K562 (cell line): ENCODE measurements at regions not wholly inside any gene's neighbourhood (a gene's known extent, or its start where the extent isn't known, plus 50 kb on each side); places are given as distances from the start of the nearest gene placed in this dataset.

Experiments
- ATAC-seq: fragments of 200-7000 bp; cut with Tn5 transposase; 3 replicates; pipeline ENCODE4 v1.9.1; 2020; ENCODE audit warnings: moderate library complexity
- BruUV-seq: library from RNA; stranded (reverse); fragments of 400-500 nt; replicated peaks from 2 replicates; lab custom pipeline; 2021; lab: Mats Ljungman, UMichigan
- CTCF ChIA-PET: fragments of 300-600 bp; formaldehyde crosslinking; extraction: SDS; loops from one replicate; lab custom pipeline; 2021; ENCODE audit warnings: low intra/inter-chr PET ratio; lab: Yijun Ruan, JAX
- POLR2A ChIA-PET: fragments of 300-600, 350-650 bp; sonication (Branson Sonifier 250); formaldehyde crosslinking; extraction: SDS; loops from one replicate; lab custom pipeline; 2021; ENCODE audit warnings: antibody characterized with exemption, inconsistent platforms; lab: Yijun Ruan, JAX
- DNase-seq, 4 experiments: peaks; one replicate each; pipeline versions ENCODE4 v3.0.0 to v3.0.0-alpha.2; 2011 to 2018; ENCODE audit warnings: low spot score in 3 of 4, mixed read lengths in 3 of 4; ENCODE audit errors: extremely low read depth in 1 of 4
- FAIRE-seq: peaks from 2 replicates; lab custom pipeline; 2011; peaks lifted over from hg19 to GRCh38; lab: Jason Lieb, UNC
- H2AFZ ChIP-seq: 2 replicates; pipeline ENCODE4 v1.6.0; 2011; ENCODE audit warnings: low read depth, low read length, control low read depth, inconsistent platforms
- H3K27ac ChIP-seq: fragments of 200-600 bp; 3 replicates; pipeline ENCODE4 v1.8.0; 2011; ENCODE audit warnings: low read depth, mild to moderate bottlenecking, control low read depth, inconsistent platforms, low read length, moderate library complexity, mixed read lengths; ENCODE audit errors: extremely low read depth
- H3K27me3 ChIP-seq, 2 experiments: fragments of 300-600 bp in 1 of 2; 2 replicates in 1 of 2; 3 replicates in 1 of 2; pipeline versions ENCODE4 v1.6.0 to v1.8.0; 2011; ENCODE audit warnings: inconsistent platforms in 2 of 2, low read length in 2 of 2, mild to moderate bottlenecking in 1 of 2, mixed read lengths in 1 of 2, moderate library complexity in 1 of 2; ENCODE audit not compliant: control insufficient read depth in 2 of 2, insufficient read depth in 2 of 2
- H3K36me3 ChIP-seq: fragments of 300-600 bp; 3 replicates; pipeline ENCODE4 v1.8.0; 2011; ENCODE audit warnings: mild to moderate bottlenecking, low read length, inconsistent platforms; ENCODE audit not compliant: control insufficient read depth, insufficient read depth
- H3K4me1 ChIP-seq, 2 experiments: fragments of 200-600 bp in 1 of 2; replicated peaks in 1 of 2; 2 replicates in 1 of 2; 3 replicates in 1 of 2; pipeline versions ENCODE4 v1.5.1 to v1.8.0; 2011; ENCODE audit warnings: inconsistent platforms in 2 of 2, low read length in 2 of 2, mild to moderate bottlenecking in 1 of 2, mixed read lengths in 1 of 2, moderate library complexity in 1 of 2; ENCODE audit not compliant: control insufficient read depth in 2 of 2, insufficient read depth in 2 of 2
- H3K4me2 ChIP-seq: 2 replicates; pipeline ENCODE4 v1.6.1; 2011; ENCODE audit warnings: low read length, control low read depth, inconsistent platforms, mixed read lengths; ENCODE audit not compliant: insufficient read depth
- H3K4me3 ChIP-seq: fragments of 200-600 bp; sonication (generic), shearing (Covaris generic); 2 replicates; pipeline ENCODE4 v1.5.1; 2016; ENCODE audit warnings: control low read depth, inconsistent platforms
- H3K79me2 ChIP-seq: fragments of 200-600 bp; 3 replicates; pipeline ENCODE4 v1.8.0; 2011; ENCODE audit warnings: low read length, inconsistent platforms; ENCODE audit not compliant: control insufficient read depth, insufficient read depth
- H3K9ac ChIP-seq, 2 experiments: 2 replicates each; pipeline versions ENCODE4 v1.6.0 to v1.6.1; 2011; ENCODE audit warnings: low read depth in 2 of 2, low read length in 2 of 2, control low read depth in 1 of 2, inconsistent platforms in 1 of 2, mild to moderate bottlenecking in 1 of 2, mixed read lengths in 1 of 2; ENCODE audit not compliant: insufficient read depth in 1 of 2
- H3K9me1 ChIP-seq: one replicate; pipeline ENCODE4 v1.6.0; 2011; ENCODE audit warnings: inconsistent platforms, mild to moderate bottlenecking, low read length, moderate library complexity; ENCODE audit not compliant: control insufficient read depth, insufficient read depth
- H3K9me3 ChIP-seq: replicated peaks from 2 replicates; pipeline ENCODE4 v1.5.1; 2011; ENCODE audit warnings: low read depth, low read length, inconsistent platforms; ENCODE audit not compliant: control insufficient read depth, insufficient read depth
- H4K20me1 ChIP-seq: replicated peaks from 2 replicates; pipeline ENCODE4 v1.6.1; 2011; ENCODE audit warnings: low read length, inconsistent platforms, mixed read lengths; ENCODE audit not compliant: control insufficient read depth, insufficient read depth
- ARNT ChIP-seq, 2 experiments: fragments of 450-650 bp; IDR thresholded peaks; 2 replicates each; pipeline ENCODE4 v1.6.1; 2016; ENCODE audit warnings: mild to moderate bottlenecking in 1 of 2
- ATF1 ChIP-seq, 2 experiments: fragments of 450-650 bp in 1 of 2; IDR thresholded peaks; 2 replicates each; pipeline ENCODE4 v1.6.1; 2016; ENCODE audit warnings: missing compliant biosample characterization in 1 of 2, missing genetic modification characterization in 1 of 2
- BRF1 ChIP-seq: IDR thresholded peaks from 3 replicates; pipeline ENCODE4 v1.6.1; 2011; ENCODE audit warnings: borderline replicate concordance, mild to moderate bottlenecking; ENCODE audit not compliant: insufficient read length; ENCODE audit errors: extremely low read depth
- CREBBP ChIP-seq: IDR thresholded peaks from one replicate; pipeline ENCODE4 v1.6.1; 2012; ENCODE audit warnings: low read depth, mild to moderate bottlenecking, control low read depth, inconsistent platforms, low read length
- EHMT2 ChIP-seq: fragments of 450-650 bp; IDR thresholded peaks from 2 replicates; pipeline ENCODE4 v1.6.1; 2018; ENCODE audit warnings: antibody characterized with exemption
- HNRNPH1 ChIP-seq: fragments of 200-400 bp; formaldehyde crosslinking; optimal IDR thresholded peaks from 2 replicates; pipeline ENCODE3; 2017; ENCODE audit warnings: low read depth, mild to moderate bottlenecking, low read length, moderate library complexity
- KLF10 ChIP-seq: fragments of 250-450 bp; sonication (Bioruptor Pico); IDR thresholded peaks from 2 replicates; pipeline ENCODE4 v1.6.1; 2021; ENCODE audit warnings: matching md5 sums
- MCM7 ChIP-seq, 2 experiments: fragments of 450-650 bp; IDR thresholded peaks; 2 replicates each; pipeline ENCODE4 v1.6.1; 2016 to 2018
- PHB ChIP-seq: fragments of 250-450 bp; sonication (Bioruptor Pico); IDR thresholded peaks from 2 replicates; pipeline ENCODE4 v1.5.0; 2021
- RUNX1 ChIP-seq: sonication (generic); IDR thresholded peaks from 2 replicates; pipeline ENCODE4 v1.6.1; 2016; ENCODE audit warnings: antibody characterized with exemption, low read depth
- SOX6 ChIP-seq: fragments of 450-650 bp; IDR thresholded peaks from 2 replicates; pipeline ENCODE4 v1.6.1; 2014; ENCODE audit warnings: mild to moderate bottlenecking
- ZNF143 ChIP-seq: sonication (generic); formaldehyde crosslinking; IDR thresholded peaks from 2 replicates; pipeline ENCODE4 v1.9.0; 2022; ENCODE audit warnings: mild to moderate bottlenecking, missing genetic modification reagents
- ZNF282 ChIP-seq: sonication (generic); formaldehyde crosslinking; IDR thresholded peaks from 2 replicates; pipeline ENCODE4 v1.8.1; 2023; ENCODE audit warnings: missing genetic modification reagents
- WGBS: fragments of 100-300 bp; shearing (Covaris generic); methylation state at CpG from one replicate; pipeline ENCODE4 v1.1.6; 2016; ENCODE audit warnings: low coverage, mixed read lengths; ENCODE audit not compliant: insufficient coverage; ENCODE audit errors: missing lambda C conversion rate; 5-methylcytosine and 5-hydroxymethylcytosine counted together
- in situ Hi-C: fragments of 300-500 bp; cut with MboI; formaldehyde crosslinking; loops from 4 replicates; pipeline ENCODE4 v1.15.0; 2018; ENCODE audit warnings: inconsistent platforms, mixed read lengths
- intact Hi-C: fragments of 100-400 bp; cut with micrococcal nuclease; formaldehyde crosslinking; loops from 2 replicates; pipeline ENCODE4 v1.14.2; 2022

- no peaks in the 10 kb centered on the region for H3K9me3 ChIP-seq
- no peaks in the 10 kb centered on the region for H3K36me3 ChIP-seq
- intact Hi-C loops, result loop anchor here (5.0 to 10.0 kb wide), 2 partner anchors 600 to 1413 kb away; no protein-coding TSS in a partner anchor
- DNase-seq, result no peak
- no peaks in the 10 kb centered on the region for H3K4me1 ChIP-seq
- no peaks in the 10 kb centered on the region for H3K9me1 ChIP-seq
- H3K79me2 ChIP-seq, result no peaks in the 10 kb centered on the region
- no TSS peak for BruUV-seq
- H3K9ac ChIP-seq, result no peak overlapping the region
- H4K20me1 ChIP-seq, result no peaks in the 10 kb centered on the region
- FAIRE-seq, result no peak
- H3K27ac ChIP-seq, result no peak overlapping the region
- H2AFZ ChIP-seq, result no peak overlapping the region
- H3K4me3 ChIP-seq, result no peak overlapping the region
- peaks cover 0 to 7% of the 10 kb centered on the region in 2 experiments; a peak in 2 of 5 replicates for H3K27me3 ChIP-seq
- ChIA-PET POLR2A (no interaction called here), CTCF (no interaction called here)
- 0% methylated on average over 5 of the region's 5 CpGs for WGBS
- no peak overlapping the region for H3K4me2 ChIP-seq
- ATAC-seq, result no peak
- TF ChIP-seq ZNF143 (CRISPR knock-in tag) (no peak), KLF10 (CRISPR knock-in tag) (no peak), RUNX1 (no peak), ZNF282 (CRISPR knock-in tag) (no peak), BRF1 (no peak), ARNT (IDR thresholded peaks at IDR 0.05) (no peak), EHMT2 (no peak), HNRNPH1 (no peak), ATF1 (CRISPR knock-in tag; IDR thresholded peaks at IDR 0.05) (no peak), ATF1 (tag; IDR thresholded peaks at IDR 0.05) (no peak), PHB (CRISPR knock-in tag) (no peak), CREBBP (no peak), MCM7 (IDR thresholded peaks at IDR 0.05) (no peak), SOX6 (no peak)
- in situ Hi-C loops, result loop anchor here (25.0 kb wide), 1 partner anchor 1423 kb away; the partner anchor contains the start of gene NRP2
Observed at GRCh38 chr2:204264621-204265140, 280.6 kb upstream of the PARD3B start.
